Stimulated activated CD8-positive, alpha-beta memory T cell treated with anti-CD3 and anti-CD28 coated beads, Interleukin-2, amount 100 ng/mL, for 1 hour (primary cell): ENCODE measurements at regions not wholly inside any gene's neighbourhood (a gene's known extent, or its start where the extent isn't known, plus 50 kb on each side); places are given as distances from the start of the nearest gene placed in this dataset.
"Not testable (repeated sequence)": the region's sequence is repeated elsewhere in the genome, so short reads cannot be mapped to it uniquely, and the experiment has no call there.

ENCODE experiments used
- DNase-seq, 2 donors: peaks; one replicate each; pipeline ENCODE4 v3.0.0-alpha.2; 2020; ENCODE audit warnings: low read depth in 2 of 2

GRCh38 chr5:154624341-154624740 lies 130.8 kb upstream of the LARP1 start:
- no peak for DNase-seq

DNA sequence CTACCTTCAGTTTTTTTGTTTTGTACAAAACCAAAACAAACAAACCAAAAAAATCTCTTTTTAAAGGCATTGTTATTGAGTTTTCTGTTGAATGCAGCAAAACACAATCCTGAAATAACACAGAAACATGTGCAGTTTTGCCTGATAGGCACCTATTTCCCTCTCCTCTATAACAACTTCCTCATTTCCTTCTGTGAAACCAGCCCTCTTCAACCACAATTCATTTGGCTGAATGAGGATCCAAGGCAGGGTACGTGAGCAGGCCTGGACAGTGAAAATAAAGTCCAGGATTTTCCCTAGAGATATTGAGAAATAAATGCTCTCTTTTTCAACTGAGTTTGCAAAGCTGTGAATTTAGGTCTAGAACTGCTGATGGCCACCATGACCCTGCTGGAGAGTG lies 134.8 kb upstream of the LARP1 start:
- DNase-seq: no peak

GRCh38 chr5:154618696-154619095 lies 136.5 kb upstream of the LARP1 start:
- no peak for DNase-seq

DNA sequence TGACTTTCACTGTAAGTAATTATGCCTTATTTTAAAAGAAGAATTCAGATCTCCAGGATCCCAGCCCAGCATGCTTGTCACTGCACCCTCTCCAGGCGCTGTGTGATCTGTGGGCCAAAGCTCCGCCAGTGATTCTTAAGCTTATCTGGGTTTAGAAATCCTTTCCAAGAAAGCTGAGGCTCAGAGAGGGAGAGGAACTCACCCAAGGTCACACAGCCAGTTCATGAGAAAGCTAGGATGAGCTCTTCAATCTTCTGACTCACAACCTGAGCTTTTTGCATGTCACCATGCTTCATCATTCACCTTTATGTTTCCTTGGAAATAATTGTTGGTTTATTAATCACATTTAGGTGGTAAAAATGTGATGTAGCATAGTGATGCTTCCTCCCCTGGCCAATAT lies 136.6 kb upstream of the HAND1 start:
- DNase-seq: no peak

GRCh38 chr5:154614125-154614524 lies 136.1 kb upstream of the HAND1 start:
- DNase-seq: no peak

- DNase-seq: no peak
Observed at GRCh38 chr5:154612666-154613065, 134.6 kb upstream of the HAND1 start.

DNA sequence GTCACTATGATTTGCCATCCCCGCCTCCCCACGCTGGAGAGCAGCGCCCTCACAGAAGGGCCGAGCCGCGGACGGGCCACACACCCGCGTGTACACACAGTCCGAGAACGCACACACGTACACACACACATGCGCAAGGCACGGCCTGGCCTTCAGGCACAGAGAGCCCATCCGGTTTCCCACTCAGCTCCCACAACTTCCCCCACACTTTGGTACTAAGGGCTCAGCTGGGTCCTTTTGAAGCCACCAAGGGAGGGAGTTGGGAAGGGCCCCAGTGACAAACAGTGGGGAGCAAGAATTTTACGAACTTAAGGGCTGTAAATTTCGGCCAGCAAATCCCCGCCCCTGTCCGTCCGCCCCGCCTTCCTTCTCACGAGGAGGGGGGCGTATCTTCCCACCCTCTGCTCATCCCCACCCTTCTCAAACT lies 133.3 kb upstream of the HAND1 start:
- DNase-seq: no peak

- DNase-seq: peak; percentile 4 to 7
Observed at GRCh38 chr5:154610321-154611154, 132.5 kb upstream of the HAND1 start.

GRCh38 chr5:154609251-154609650 lies 131.2 kb upstream of the HAND1 start:
- no peak for DNase-seq

DNA sequence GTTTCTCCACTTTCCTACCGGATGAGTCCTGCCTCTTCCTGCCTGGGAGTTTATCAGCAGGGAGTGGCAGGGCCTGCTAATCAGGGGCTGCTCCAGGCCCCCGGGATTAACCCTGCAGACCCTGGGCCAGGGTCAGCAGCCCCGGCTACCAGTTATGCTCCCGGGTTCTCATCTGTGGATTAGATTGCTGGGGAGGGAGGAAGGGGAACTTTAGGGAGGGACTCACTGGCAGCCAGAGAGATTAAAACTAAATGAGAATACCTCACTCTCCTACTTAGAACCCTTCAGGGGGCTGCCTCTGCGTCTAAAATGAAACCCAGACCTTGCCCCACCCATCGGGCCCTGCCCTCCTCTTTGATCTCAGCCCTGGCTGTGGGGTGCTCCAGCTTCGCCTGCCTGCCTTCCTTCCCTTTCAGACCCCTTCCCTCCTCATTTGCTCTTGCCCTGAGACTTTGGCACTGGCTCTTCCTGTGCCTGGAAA lies 130.5 kb upstream of the HAND1 start:
- DNase-seq: no peak

DNA sequence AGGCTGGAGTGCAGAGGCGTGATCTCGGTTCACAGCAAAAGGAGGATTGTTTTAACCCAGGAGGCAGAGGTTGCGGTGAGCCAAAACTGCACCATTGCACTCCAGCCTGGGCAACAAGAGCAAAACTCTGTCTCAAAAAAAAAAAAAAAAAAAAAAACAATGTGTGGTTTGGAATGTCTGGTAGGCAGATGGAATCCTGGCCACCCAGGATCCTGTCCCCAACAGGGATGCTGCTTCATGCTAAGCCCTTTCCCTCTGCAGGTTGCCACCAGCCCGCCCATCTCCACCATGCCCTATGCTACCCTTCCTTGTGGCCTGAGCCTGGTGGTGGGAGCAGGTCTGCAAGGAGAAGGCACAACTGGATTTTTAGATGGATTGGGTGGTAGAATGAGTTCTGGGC lies 129.7 kb upstream of the HAND1 start:
- no peak for DNase-seq

DNA sequence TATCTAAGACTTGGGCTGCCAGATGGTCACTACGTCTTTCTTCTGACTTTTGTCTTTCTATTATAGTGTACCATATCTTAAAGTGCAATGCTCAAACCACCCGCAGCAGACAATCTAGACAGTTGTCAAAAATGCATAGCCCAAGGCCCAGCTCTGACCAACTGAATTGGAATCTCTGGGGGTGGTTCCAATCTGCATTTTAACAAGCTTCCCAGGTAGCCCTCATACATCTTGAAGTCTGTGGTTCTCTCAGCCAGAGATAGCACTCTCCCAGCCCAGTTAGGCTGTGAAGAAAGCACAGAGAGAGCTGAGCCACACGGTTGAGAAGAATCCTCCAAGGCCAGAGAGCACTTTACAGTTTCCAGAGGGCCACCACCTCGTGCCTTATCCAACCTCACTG lies 128.2 kb upstream of the HAND1 start:
- no peak for DNase-seq

- DNase-seq: no peak
Observed at GRCh38 chr5:154603953-154604679, 126.1 kb upstream of the HAND1 start.

DNA sequence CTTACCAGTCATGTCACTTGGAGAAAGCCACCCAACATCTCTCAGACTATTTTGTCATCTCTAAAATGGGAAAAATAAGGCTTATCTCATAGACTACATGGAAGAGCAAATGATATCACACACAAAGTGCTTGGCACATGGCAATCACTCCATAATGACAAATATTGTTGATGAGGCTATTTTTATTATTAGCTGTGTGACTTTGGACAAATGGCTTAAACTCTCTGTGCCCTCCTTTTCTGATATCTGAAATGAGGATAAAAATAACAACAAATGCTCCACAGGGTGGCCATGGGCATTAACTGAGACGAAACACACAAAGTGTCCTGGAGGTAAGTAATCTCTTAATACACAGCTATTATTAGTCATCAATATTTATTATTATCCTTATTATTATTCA lies 125.5 kb upstream of the HAND1 start:
- no peak for DNase-seq

GRCh38 chr5:154603011-154603410 lies 125.0 kb upstream of the HAND1 start:
- DNase-seq: no peak

DNA sequence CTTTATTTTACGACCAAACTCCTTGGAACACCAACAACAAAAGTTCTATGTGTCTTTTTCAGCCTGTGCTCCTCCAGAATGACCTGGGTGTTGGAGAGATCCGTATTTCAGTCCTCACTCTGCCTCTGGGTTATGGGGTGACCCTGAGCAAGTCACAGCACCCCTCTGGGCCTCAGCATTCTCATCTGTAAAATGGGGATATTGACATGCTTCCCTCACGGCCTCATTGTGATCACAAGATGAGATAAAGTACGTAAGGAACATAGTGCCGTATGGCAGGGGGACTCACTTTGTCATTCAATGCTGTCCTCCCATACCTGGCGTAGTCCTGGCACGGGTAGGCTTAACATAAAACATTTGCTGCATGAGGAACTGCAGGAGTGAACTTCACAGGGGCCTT lies 123.0 kb upstream of the HAND1 start:
- DNase-seq: no peak

DNA sequence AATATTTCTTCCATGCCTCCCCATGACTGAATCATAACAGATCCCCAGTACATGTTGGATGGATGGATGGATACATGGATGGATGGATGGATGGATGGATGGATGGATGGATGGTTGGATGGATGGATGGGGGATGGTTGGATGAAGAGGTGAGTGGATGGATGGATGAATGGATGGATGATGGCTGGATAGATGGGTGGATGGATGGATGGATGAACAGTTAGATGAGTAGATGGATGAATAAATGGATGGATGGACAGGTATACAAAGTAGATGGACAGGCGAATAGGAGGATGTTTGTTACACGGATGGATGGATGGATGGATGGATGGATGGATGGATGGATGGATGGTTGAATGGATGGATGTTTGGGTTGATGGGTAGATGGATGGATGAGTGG lies 120.0 kb upstream of the HAND1 start:
- DNase-seq: no peak

GRCh38 chr5:154596844-154597243 lies 118.8 kb upstream of the HAND1 start:
- not testable (repeated sequence) for DNase-seq

GRCh38 chr5:154595662-154596061 lies 117.6 kb upstream of the HAND1 start:
- no peak for DNase-seq

DNA sequence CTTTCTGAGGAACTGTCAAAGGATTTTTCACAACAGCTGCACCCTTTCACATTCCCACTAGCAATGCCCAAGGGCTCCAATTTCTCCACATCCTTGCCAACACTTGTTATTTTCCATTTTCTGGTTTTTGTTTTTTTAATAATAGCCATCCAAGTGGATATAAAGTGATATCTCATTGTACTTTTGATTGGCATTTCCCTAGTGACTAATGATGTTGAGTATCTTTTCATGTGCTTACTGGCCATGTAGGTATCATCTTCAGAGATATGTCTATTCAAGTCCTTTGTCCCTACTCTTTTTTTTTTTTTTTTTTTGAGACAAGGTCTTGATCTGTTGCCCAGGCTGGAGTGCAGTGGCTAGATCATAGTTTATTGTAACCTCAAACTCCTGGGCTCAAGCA lies 115.8 kb upstream of the HAND1 start:
- DNase-seq: no peak

DNA sequence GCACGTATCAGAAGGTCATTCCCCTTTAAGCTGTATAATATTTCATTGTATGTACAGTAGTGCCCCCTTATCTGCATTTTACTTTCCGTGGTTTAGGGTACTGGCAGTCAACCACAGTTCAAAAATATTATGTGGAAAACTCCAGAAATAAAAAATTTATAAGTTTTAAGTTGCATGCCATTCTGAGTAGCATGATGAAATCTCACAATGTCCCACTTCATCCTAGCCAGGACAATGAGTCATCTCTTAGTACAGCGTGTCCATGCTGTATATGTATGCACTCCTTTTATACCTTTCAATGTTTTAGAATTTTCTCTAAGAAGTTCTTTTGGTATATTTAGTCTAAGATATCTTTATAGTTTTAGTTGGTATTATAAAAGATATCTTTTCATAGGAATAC lies 115.0 kb upstream of the HAND1 start:
- DNase-seq: no peak

GRCh38 chr5:154590093-154590724 lies 112.2 kb upstream of the HAND1 start:
- no peak for DNase-seq

DNA sequence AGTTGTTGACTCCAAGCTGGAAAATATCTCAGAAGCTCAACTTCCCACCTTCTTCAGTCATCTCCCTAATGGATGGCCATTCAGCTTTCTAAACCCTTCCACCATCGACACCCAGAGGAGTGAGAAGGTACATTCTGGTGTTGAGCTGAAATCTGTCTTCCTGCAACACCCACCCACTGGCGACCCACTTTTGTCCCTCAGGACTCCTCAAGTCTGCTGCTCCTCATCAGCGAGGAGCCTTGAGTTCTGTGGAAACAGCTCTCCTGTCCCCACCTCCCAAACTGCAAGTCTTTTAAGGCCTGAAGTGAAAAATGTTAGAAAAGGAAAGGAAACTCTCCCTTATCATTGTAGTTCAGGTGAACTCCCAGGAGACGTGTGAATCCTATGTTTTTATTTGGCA lies 111.5 kb upstream of the HAND1 start:
- no peak for DNase-seq
